ENCODE measurements at regions not wholly inside any gene's neighbourhood (a gene's known extent, or its start where the extent isn't known, plus 50 kb on each side); places are given as distances from the start of the nearest gene placed in this dataset.

DNA sequence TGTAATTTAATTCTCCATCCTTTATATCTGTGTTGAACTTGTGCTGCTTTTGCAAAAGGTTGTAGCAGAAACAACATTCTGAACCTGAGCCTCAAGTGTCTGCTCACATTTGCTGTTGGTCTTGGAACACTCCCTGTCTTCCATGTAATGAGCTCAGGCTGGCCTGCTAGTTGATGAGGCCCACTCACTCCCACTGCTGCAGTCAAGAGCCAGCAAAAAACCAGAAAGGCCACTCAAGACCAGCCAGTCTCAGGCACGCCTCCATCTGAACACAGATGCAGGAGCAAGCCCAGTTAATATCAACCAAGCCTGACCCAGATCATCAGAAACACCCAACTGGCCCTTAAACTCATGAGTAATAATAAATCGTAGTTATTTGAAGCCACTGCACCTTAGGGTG is 342.2 kb upstream of the NFIA start:
- no peak overlapping the region for H3K27ac ChIP-seq (ENCODE audit: insufficient read depth, low read length, poor library complexity, severe bottlenecking)
- H3K9me3 ChIP-seq (ENCODE audit: control insufficient read depth, low read length): no peaks in the 10 kb centered on the region
- no peaks in the 10 kb centered on the region for H3K27me3 ChIP-seq (replicated peaks; ENCODE audit: control insufficient read depth, insufficient read depth, low read length, poor library complexity, severe bottlenecking)
- no peak overlapping the region for H3K4me3 ChIP-seq (ENCODE audit: insufficient read depth, low read depth, low read length, poor library complexity, severe bottlenecking)
- no peak for DNase-seq
- H3K36me3 ChIP-seq (ENCODE audit: control insufficient read depth, insufficient read depth, low read length): no peaks in the 10 kb centered on the region
- no peaks in the 10 kb centered on the region for H3K4me1 ChIP-seq (ENCODE audit: control insufficient read depth, insufficient read depth, low read length, poor library complexity, severe bottlenecking)

DNA sequence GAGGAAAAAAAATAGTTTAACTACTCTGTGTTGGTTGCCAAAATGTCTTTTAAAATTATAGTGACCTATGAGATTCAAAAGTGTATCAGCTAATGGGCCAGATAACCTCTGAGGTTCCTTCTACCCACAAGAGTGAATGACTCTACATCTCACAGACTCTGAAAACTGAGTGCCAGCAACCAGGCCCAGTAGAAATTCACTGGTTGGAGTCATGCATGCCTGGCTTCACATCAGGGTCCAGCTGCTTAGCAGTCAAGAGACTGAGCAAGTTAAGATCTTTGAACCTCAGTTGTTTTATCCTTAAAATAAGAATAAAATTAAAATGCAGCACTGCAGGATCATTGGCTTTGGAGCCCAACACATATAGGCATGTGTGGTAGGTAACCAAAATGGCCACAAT is 342.6 kb upstream of the NFIA start:
- Histone ChIP-seq H3K4me1 (ENCODE audit: control insufficient read depth, insufficient read depth, low read length, poor library complexity, severe bottlenecking) (no peaks in the 10 kb centered on the region), H3K9me3 (ENCODE audit: control insufficient read depth, low read length) (no peaks in the 10 kb centered on the region), H3K4me3 (ENCODE audit: insufficient read depth, low read depth, low read length, poor library complexity, severe bottlenecking) (no peak overlapping the region), H3K27me3 (replicated peaks; ENCODE audit: control insufficient read depth, insufficient read depth, low read length, poor library complexity, severe bottlenecking) (no peaks in the 10 kb centered on the region), H3K36me3 (ENCODE audit: control insufficient read depth, insufficient read depth, low read length) (no peaks in the 10 kb centered on the region), H3K27ac (ENCODE audit: insufficient read depth, low read length, poor library complexity, severe bottlenecking) (no peak overlapping the region)
- no peak for DNase-seq

DNA sequence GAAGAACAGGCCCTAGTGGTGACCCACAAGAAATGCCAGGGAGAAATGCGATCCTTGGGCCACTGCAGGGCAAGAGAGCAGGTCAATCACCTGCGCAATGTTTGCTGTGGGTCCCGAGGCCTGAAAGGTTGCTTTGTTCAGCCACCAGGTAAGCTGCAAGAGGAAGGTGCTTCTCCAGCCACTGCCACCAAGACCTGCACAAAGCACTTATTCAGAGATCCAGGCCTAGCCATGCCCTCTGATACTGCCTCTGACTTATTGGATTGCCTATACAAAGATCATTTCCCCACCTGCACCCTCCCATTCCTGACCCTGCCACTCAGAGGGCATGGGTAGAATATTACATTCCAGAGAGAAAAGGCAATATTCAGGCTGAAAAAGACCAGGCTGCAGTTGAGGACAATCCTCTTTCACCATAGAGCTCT is 349.4 kb upstream of the NFIA start:
- Histone ChIP-seq H3K36me3 (ENCODE audit: control insufficient read depth, insufficient read depth, low read length) (no peaks in the 10 kb centered on the region), H3K4me1 (ENCODE audit: control insufficient read depth, insufficient read depth, low read length, poor library complexity, severe bottlenecking) (no peaks in the 10 kb centered on the region), H3K9me3 (ENCODE audit: control insufficient read depth, low read length) (no peaks in the 10 kb centered on the region), H3K27me3 (replicated peaks; ENCODE audit: control insufficient read depth, insufficient read depth, low read length, poor library complexity, severe bottlenecking) (no peaks in the 10 kb centered on the region), H3K27ac (ENCODE audit: insufficient read depth, low read length, poor library complexity, severe bottlenecking) (no peak overlapping the region), H3K4me3 (ENCODE audit: insufficient read depth, low read depth, low read length, poor library complexity, severe bottlenecking) (no peak overlapping the region)
- no peak for DNase-seq

DNA sequence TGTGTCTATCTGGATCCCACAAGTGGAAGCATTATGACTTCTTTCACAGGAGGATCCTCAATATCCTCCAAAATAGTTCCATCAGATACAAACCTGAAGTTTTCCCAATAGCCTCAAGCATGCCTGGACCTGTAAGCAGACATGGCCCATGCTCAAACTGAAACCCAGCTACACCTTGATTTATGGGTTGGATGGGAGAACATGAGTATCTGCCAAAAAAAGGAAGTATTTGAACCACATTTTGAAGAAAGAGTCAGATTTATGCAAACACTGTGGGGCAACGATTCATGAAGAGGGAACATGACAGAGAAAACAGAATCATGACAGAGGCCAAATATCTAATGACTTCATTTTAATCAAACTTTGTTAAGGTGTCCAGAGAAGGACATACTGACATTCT is 351.0 kb upstream of the NFIA start:
- no peak for DNase-seq
- no peaks in the 10 kb centered on the region for H3K36me3 ChIP-seq (ENCODE audit: control insufficient read depth, insufficient read depth, low read length)
- H3K27ac ChIP-seq (ENCODE audit: insufficient read depth, low read length, poor library complexity, severe bottlenecking): no peak overlapping the region
- H3K4me1 ChIP-seq (ENCODE audit: control insufficient read depth, insufficient read depth, low read length, poor library complexity, severe bottlenecking): no peaks in the 10 kb centered on the region
- H3K9me3 ChIP-seq (ENCODE audit: control insufficient read depth, low read length): no peaks in the 10 kb centered on the region
- no peaks in the 10 kb centered on the region for H3K27me3 ChIP-seq (replicated peaks; ENCODE audit: control insufficient read depth, insufficient read depth, low read length, poor library complexity, severe bottlenecking)
- no peak overlapping the region for H3K4me3 ChIP-seq (ENCODE audit: insufficient read depth, low read depth, low read length, poor library complexity, severe bottlenecking)

DNA sequence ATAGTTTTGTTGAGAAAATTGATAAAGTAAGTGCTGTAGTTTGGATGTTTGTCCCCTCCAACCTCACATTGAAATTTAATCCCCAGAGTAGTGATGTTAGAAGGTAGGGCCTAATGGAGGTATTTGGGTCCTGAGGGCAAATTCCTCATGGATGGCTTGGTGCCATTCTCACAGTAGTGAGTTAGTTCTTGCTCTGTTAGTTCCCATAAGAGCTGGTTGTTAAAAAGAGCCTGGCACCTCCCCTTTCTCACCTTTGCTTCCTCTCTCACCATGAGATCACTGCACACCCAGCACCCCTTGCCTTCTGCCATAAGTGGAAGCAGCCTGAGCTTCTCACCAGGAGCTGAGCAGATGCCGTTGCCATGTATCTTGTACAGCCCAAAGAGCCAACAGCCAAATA is 354.8 kb upstream of the NFIA start:
- Histone ChIP-seq H3K36me3 (ENCODE audit: control insufficient read depth, insufficient read depth, low read length) (no peaks in the 10 kb centered on the region), H3K27ac (ENCODE audit: insufficient read depth, low read length, poor library complexity, severe bottlenecking) (no peak overlapping the region), H3K9me3 (ENCODE audit: control insufficient read depth, low read length) (no peaks in the 10 kb centered on the region), H3K27me3 (replicated peaks; ENCODE audit: control insufficient read depth, insufficient read depth, low read length, poor library complexity, severe bottlenecking) (no peaks in the 10 kb centered on the region), H3K4me3 (ENCODE audit: insufficient read depth, low read depth, low read length, poor library complexity, severe bottlenecking) (no peak overlapping the region), H3K4me1 (ENCODE audit: control insufficient read depth, insufficient read depth, low read length, poor library complexity, severe bottlenecking) (no peaks in the 10 kb centered on the region)
- DNase-seq: no peak

DNA sequence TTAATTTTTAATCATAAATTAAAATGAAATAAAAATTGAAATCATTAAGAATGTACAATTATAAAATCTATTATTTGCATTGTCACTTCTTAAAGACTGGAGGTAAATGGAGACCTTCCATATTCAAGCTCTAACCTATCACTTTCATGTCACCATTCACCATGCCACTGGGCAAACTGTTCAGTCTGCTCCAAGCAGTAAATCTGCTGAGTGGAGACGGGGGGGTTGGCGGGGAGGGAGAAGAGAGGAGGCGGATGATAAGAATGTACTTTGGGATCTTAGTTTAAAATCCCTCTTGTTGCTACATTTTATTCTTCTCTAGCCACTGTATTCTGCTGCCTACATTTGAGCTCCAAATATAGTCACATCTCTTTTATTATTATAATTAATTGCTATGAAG is 365.9 kb upstream of the NFIA start:
- DNase-seq: no peak
- no peak overlapping the region for H3K27ac ChIP-seq (ENCODE audit: insufficient read depth, low read length, poor library complexity, severe bottlenecking)
- no peaks in the 10 kb centered on the region for H3K4me1 ChIP-seq (ENCODE audit: control insufficient read depth, insufficient read depth, low read length, poor library complexity, severe bottlenecking)
- no peak overlapping the region for H3K4me3 ChIP-seq (ENCODE audit: insufficient read depth, low read depth, low read length, poor library complexity, severe bottlenecking)
- no peaks in the 10 kb centered on the region for H3K9me3 ChIP-seq (ENCODE audit: control insufficient read depth, low read length)
- no peaks in the 10 kb centered on the region for H3K27me3 ChIP-seq (replicated peaks; ENCODE audit: control insufficient read depth, insufficient read depth, low read length, poor library complexity, severe bottlenecking)
- no peaks in the 10 kb centered on the region for H3K36me3 ChIP-seq (ENCODE audit: control insufficient read depth, insufficient read depth, low read length)

DNA sequence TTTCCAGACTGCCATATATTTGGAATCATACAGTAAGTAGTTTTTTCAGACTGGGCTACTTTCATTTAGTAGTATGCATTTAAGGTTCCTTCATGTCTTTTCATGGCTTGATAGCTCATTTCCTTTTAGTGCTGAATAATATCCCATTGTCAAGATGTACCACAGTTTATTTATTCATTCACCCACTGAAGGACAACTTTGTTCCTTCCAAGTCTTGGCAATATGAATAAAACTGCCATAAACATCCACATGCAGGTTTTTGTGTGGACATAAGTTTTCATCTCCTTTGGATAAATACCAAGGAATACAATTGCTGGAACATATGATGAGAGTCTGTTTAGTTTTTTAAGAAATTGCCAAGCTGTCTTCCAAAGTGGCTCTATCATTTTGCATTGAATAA is 366.4 kb upstream of the NFIA start:
- H3K36me3 ChIP-seq (ENCODE audit: control insufficient read depth, insufficient read depth, low read length): no peaks in the 10 kb centered on the region
- H3K4me1 ChIP-seq (ENCODE audit: control insufficient read depth, insufficient read depth, low read length, poor library complexity, severe bottlenecking): no peaks in the 10 kb centered on the region
- H3K9me3 ChIP-seq (ENCODE audit: control insufficient read depth, low read length): no peaks in the 10 kb centered on the region
- H3K27me3 ChIP-seq (replicated peaks; ENCODE audit: control insufficient read depth, insufficient read depth, low read length, poor library complexity, severe bottlenecking): no peaks in the 10 kb centered on the region
- no peak overlapping the region for H3K4me3 ChIP-seq (ENCODE audit: insufficient read depth, low read depth, low read length, poor library complexity, severe bottlenecking)
- DNase-seq: no peak
- no peak overlapping the region for H3K27ac ChIP-seq (ENCODE audit: insufficient read depth, low read length, poor library complexity, severe bottlenecking)

DNA sequence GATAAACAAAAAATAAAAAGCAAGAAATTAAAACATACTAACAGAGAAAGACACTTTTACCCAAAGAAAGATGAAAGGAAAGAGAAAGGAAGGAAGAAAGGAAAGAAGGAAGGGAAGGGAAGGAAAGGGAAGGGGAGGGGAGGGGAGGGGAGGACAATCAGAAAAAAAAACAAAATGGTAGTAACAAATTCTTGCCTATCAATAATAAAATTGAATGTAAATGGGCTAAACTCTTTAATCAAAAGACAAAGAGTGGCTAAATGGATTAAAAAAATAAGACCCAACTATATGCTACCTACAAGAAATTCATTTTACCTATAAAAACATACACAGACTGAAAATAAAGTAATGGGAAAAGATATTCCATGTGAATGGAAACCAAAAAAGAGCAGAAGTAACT is 372.9 kb upstream of the NFIA start:
- Histone ChIP-seq H3K36me3 (ENCODE audit: control insufficient read depth, insufficient read depth, low read length) (no peaks in the 10 kb centered on the region), H3K4me1 (ENCODE audit: control insufficient read depth, insufficient read depth, low read length, poor library complexity, severe bottlenecking) (no peaks in the 10 kb centered on the region), H3K27me3 (replicated peaks; ENCODE audit: control insufficient read depth, insufficient read depth, low read length, poor library complexity, severe bottlenecking) (no peaks in the 10 kb centered on the region), H3K27ac (ENCODE audit: insufficient read depth, low read length, poor library complexity, severe bottlenecking) (no peak overlapping the region), H3K4me3 (ENCODE audit: insufficient read depth, low read depth, low read length, poor library complexity, severe bottlenecking) (no peak overlapping the region), H3K9me3 (ENCODE audit: control insufficient read depth, low read length) (no peaks in the 10 kb centered on the region)
- no peak for DNase-seq

DNA sequence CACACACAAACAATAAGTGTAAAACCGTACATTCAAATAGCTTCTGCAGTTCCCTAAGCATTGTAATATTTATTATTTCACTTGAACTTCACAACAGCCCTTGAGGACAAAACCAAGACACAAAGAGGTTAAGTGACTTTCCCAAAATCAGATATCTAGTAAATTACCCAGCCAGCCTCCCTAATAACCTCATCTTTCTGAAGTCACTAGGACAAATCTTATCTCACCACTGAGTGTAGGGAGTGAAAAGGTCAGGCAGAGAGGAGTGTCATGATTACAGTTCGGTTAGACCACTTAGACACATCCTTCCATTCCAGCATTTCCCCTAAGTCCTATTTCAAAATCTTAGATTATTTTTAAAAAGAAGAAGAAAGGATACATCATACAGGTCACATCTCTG is 377.3 kb upstream of the NFIA start:
- no peaks in the 10 kb centered on the region for H3K9me3 ChIP-seq (ENCODE audit: control insufficient read depth, low read length)
- no peak for DNase-seq
- H3K4me1 ChIP-seq (ENCODE audit: control insufficient read depth, insufficient read depth, low read length, poor library complexity, severe bottlenecking): no peaks in the 10 kb centered on the region
- no peak overlapping the region for H3K27ac ChIP-seq (ENCODE audit: insufficient read depth, low read length, poor library complexity, severe bottlenecking)
- no peaks in the 10 kb centered on the region for H3K27me3 ChIP-seq (replicated peaks; ENCODE audit: control insufficient read depth, insufficient read depth, low read length, poor library complexity, severe bottlenecking)
- no peak overlapping the region for H3K4me3 ChIP-seq (ENCODE audit: insufficient read depth, low read depth, low read length, poor library complexity, severe bottlenecking)
- no peaks in the 10 kb centered on the region for H3K36me3 ChIP-seq (ENCODE audit: control insufficient read depth, insufficient read depth, low read length)

DNA sequence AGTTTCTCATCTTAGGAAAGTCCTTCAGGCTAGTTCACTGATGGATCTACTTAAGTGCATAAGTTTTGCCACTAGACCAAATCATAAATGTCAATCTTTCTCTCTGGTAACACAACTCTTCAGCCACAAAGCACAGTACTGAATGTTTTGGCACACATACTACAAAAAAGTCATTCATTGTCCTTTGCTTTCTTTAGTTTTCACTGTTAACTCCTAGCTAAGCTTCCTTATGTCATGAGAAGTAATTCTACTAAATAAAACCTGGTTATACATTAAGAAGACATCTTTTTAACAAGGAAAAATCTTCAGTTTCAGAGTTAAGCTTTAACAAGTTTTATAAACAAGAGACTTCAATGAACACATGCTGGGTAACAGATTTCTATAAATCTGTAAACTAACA is 379.2 kb upstream of the NFIA start:
- no peaks in the 10 kb centered on the region for H3K27me3 ChIP-seq (replicated peaks; ENCODE audit: control insufficient read depth, insufficient read depth, low read length, poor library complexity, severe bottlenecking)
- DNase-seq: no peak
- no peaks in the 10 kb centered on the region for H3K4me1 ChIP-seq (ENCODE audit: control insufficient read depth, insufficient read depth, low read length, poor library complexity, severe bottlenecking)
- no peak overlapping the region for H3K27ac ChIP-seq (ENCODE audit: insufficient read depth, low read length, poor library complexity, severe bottlenecking)
- H3K9me3 ChIP-seq (ENCODE audit: control insufficient read depth, low read length): no peaks in the 10 kb centered on the region
- no peaks in the 10 kb centered on the region for H3K36me3 ChIP-seq (ENCODE audit: control insufficient read depth, insufficient read depth, low read length)
- H3K4me3 ChIP-seq (ENCODE audit: insufficient read depth, low read depth, low read length, poor library complexity, severe bottlenecking): no peak overlapping the region

DNA sequence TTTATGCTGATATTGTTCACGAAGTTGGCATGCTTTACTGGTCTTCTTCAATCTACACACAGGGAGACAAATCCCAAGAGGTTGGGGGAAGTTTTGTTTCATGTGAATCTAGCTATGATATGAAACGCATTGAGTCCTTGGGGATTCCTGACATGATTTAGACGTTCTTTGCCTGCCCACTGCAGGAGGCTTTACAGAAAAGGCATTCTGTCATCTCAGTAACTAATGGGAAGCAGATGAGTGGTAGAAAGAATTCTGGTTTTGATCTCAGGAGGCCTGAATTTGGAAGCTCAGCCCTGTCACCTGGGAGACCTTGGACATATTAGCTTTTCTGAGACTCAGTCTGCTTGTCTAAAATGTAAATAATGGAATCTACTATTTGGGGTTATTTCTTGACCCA is 383.0 kb upstream of the NFIA start:
- no peak for DNase-seq
- Histone ChIP-seq H3K9me3 (ENCODE audit: control insufficient read depth, low read length) (no peaks in the 10 kb centered on the region), H3K27me3 (replicated peaks; ENCODE audit: control insufficient read depth, insufficient read depth, low read length, poor library complexity, severe bottlenecking) (no peaks in the 10 kb centered on the region)

More for the DNA sequence above, 383.0 kb upstream of the NFIA start:
- no peaks in the 10 kb centered on the region for H3K36me3 ChIP-seq (ENCODE audit: control insufficient read depth, insufficient read depth, low read length)
- H3K4me1 ChIP-seq (ENCODE audit: control insufficient read depth, insufficient read depth, low read length, poor library complexity, severe bottlenecking): no peaks in the 10 kb centered on the region
- no peak overlapping the region for H3K27ac ChIP-seq (ENCODE audit: insufficient read depth, low read length, poor library complexity, severe bottlenecking)
- no peak overlapping the region for H3K4me3 ChIP-seq (ENCODE audit: insufficient read depth, low read depth, low read length, poor library complexity, severe bottlenecking)

Data from effector memory CD4-positive, alpha-beta T cell (primary cell).